ENCODE measurements at regions not wholly inside any gene's neighbourhood (a gene's known extent, or its start where the extent isn't known, plus 50 kb on each side); places are given as distances from the start of the nearest gene placed in this dataset.

DNA sequence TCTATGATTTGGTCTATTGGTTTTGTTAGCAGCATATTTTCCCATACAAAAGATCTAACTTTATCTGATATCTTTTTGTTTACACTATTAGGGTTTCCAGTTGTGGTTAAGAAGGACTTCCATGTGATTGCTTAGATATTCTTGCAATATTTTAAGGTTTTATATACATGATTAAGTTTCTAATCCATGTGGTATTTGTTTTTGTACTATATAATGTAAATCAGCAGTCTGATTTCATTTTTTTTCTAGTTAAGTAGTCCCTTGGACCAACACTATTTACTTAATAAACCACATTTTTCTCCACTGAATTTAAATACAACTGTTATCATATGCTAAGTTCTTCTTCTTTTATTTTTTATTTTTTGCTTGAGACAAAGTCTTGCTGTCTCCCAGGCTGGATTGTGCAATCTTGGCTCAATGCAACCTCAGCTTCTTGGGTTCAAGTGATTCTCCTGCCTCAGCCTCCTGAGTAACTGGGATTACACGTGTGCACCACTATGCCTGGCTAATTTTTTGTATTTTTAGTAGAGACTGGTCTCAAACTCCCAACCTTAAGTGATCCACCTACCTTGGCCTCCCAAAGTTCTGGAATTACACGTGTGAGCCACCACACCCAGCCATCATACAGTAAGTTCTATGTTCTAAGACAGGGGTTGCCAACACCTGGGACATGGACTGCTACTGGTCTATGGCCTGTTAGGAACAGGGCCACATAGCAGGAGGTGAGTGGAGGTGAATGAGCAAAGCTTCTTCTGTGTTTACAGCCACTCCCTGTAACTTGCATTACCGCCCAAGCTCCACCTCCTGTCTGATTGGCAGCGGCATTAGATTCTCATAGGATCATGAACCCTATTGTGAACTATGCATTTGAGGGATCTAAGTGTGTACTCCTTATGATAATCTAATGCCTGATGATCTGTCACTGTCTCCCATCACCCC is 58.5 kb upstream of the RAB27B start:
- no peak for DNase-seq (ENCODE audit: low spot score)

DNA sequence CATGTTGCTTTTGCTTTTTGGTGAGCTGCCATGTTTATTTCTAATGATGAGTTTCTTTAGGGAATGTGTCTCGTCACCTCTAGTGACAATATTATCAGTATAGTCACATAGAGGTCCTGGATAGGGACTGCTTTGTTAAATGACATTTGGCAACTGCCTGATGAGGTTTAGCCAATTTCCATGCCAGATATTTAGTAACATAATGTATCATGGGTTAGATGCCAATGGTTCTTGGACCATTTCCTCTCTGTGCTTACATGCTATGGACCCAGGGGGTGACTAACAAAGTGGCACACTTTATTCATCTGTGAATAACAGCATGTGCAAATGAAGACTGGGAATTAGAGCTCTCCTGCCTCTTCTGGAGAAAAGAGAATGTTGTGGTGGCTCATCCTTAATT is 56.2 kb upstream of the RAB27B start:
- DNase-seq (ENCODE audit: low spot score): no peak

DNA sequence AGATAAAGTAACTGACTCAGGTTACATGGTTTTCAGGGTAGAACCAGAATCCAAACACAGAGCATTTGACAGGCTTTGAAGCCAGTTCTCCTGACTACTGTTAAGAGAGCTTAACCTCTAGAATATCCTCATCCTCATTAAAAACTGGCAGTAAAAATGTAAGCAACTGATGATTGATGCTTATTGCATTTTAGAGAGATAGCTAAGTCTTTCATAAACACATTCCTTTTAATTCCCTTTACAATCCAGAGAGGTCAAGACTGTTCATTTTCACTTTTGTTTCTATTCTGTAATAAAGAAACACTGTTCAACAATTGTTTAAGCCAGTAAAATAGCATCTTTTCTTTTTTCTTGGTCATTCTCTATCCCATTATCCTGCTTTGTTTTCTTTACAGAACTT is 53.9 kb upstream of the RAB27B start:
- DNase-seq (ENCODE audit: low spot score): peak; percentile 42

DNA sequence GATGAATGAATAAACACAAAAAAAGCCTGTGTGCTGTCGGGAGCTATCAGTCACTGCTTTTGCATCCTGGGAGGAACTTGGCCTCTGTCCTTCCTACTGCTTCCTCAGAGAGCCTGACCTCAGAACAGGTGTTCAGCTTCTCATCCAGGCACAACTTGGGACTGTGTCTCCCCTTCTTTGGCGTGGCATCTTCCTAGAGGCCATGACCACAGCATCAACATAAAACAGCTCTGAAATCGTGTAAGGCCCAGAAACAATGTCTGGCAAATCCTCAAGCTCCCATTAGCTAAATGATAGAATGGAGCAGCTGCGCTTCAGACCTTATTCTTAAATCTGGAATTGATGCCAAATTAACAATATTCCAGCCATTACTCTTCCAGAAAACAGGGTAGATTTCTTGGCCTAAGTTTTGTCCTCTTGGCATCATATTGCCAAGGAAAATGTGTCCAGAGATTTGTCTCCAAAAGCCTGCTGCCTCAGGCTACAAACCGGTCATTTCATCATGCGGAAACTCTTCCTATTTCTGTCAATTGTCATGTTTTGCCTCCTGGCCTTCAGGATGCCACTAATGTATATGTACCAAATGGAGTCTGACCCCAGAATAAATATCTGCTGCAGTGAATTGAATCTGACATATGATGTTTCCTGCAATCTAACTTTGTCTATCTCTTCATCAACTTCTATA is 53.2 kb upstream of the RAB27B start:
- no peak for DNase-seq (ENCODE audit: low spot score)

DNA sequence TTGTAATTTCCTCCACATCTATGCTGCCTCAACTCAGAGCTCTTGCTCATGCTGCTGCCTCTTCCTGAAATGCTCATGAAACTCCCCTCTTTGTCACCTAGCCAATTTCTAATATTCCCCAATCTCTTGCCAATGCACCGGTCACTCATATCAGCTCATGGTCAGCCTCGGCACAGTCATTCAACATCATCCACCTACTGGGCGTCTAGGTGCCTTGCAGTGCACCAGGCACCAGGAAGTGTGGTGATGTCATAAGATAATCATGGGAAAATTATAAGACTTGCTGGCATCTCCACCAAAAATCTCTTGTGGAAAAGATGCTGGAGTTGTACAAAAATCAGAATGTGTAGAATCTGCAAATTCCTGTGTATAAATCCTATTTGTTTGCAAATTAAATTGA is 52.6 kb upstream of the RAB27B start:
- DNase-seq (ENCODE audit: low spot score): peak; percentile 32

DNA sequence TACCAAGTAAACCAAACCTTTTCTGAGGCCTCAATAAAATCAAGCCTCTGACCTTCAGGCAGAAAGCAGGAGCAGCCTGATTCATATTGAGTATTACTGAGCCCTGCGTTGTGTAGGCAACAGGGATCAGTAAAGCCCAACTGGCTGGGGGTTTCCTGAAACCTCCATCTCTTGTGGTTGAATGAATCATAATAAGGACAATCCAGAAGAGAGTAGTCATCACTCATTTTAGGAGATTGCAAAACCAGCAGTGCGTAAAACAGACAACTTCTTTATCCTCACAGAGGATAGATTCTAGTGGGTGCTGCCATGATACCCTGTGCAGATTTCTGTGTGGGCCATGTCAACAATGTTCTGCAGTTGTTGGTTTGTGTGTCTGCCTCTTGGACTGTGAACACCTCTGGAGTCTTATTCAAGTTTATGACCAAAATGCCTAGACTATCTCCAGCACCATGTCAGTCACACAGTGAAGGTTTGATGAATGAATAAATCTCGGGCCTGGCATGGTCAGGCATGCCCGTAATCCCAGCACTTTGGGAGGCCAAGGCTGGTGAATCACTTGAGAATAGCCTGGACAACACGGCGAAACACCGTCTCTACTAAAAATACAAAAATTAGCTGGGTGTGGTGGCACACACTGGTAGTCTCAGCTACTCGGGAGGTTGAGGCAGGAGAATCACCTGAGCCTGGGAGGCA is 51.8 kb upstream of the RAB27B start:
- DNase-seq (ENCODE audit: low spot score): peak; percentile 88

DNA sequence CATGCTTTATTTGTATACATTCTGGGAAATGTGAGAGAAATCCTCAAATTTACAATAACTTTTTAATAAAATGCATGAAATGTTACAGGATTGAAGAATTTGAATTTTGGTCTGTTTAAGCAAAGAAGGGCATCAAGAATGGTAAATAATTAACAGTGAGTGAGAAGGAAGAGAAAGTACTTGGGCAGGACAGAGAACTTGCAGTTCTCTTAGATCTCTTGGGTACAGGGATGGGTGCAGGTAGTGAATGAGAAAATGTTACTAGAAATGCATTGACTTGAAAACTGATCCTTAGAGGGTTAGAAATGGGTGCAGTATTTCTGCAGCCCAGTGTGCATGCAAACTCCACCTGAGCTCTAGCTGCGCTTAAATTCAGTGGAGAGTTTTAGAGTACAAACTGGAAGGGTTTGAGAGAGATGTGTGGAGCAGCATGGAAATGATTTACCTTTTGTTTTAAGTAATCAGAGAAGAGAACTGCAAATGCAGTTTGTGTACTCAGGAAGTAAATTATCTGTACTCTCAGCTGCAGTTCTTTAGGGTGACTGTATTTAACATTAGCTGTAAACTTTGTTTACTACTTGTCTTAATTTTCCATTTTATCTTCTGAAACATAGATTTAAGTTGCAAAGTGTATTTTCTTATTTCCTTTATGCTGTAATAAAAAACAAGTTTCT is 51.0 kb upstream of the RAB27B start:
- DNase-seq (ENCODE audit: low spot score): no peak

DNA sequence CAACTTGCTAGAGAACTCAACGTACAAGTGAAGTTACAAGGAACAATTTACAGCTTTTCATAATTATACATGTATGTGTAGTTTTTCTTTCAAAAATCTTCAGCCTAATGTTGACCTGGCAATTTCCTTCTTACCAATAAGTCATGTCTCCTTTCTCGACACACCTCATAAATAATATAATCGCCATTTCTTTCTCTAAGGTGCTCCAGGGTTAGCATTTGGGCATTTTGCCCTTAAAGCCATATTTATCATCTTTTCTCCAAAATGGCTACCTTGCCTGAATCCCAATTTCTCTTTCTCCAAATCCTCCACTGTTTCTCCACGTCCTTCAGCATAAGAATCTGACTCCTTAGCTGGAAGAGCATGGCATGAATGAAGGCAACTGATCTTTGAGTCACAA is 50.3 kb upstream of the RAB27B start:
- DNase-seq (ENCODE audit: low spot score): no peak

Measured in GM03348 (cell line).